ENCODE measurements at regions not wholly inside any gene's neighbourhood (a gene's known extent, or its start where the extent isn't known, plus 50 kb on each side); places are given as distances from the start of the nearest gene placed in this dataset.

DNA sequence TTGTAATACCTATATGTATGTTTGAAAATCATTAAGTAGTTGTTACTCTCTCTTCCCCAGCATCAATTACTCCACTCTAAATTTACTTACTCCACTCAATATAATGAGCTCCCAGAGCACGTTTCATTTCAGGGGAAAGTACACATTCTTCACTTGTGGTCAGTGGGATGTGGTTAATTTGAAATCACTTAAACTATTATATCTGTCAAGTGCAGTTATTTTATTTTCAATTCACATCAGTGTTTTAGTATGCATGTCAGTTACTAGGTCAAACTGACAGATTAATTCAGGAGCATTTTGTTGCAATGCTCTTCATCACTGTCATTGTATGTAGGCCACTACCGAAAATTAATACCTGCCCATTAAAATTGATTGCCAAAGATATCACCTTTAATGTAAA, 376.1 kb downstream of the ZIC4 start:
- TF ChIP-seq AR (CRISPR knock-in tag; IDR thresholded peaks at IDR 0.05) (no peak), CTCF (IDR thresholded peaks at IDR 0.05) (no peak), NR2C2 (CRISPR knock-in tag; IDR thresholded peaks at IDR 0.05) (no peak), SMAD4 (CRISPR knock-in tag; IDR thresholded peaks at IDR 0.05) (no peak), CREB1 (CRISPR knock-in tag; IDR thresholded peaks at IDR 0.05) (no peak), ZBTB21 (CRISPR knock-in tag; IDR thresholded peaks at IDR 0.05; ENCODE audit: borderline replicate concordance) (no peak), NR3C1 (CRISPR knock-in tag; conservative IDR thresholded peaks at IDR 0.05; ENCODE audit: low read depth) (no peak), ZNF263 (CRISPR knock-in tag; IDR thresholded peaks at IDR 0.05; ENCODE audit: low read depth) (no peak), GABPB1 (CRISPR knock-in tag; IDR thresholded peaks at IDR 0.05) (no peak), ATF3 (CRISPR knock-in tag; conservative IDR thresholded peaks at IDR 0.05) (no peak)

All from WTC11 (cell line).